H1 (cell line): ENCODE measurements at regions not wholly inside any gene's neighbourhood (a gene's known extent, or its start where the extent isn't known, plus 50 kb on each side); places are given as distances from the start of the nearest gene placed in this dataset.

ENCODE experiments used
- CHD1 ChIP-seq: IDR thresholded peaks from 2 replicates; pipeline ENCODE4 v1.6.1; 2012; ENCODE audit warnings: low read depth, low read length, improper control_type of control experiment
- FOSL1 ChIP-seq: IDR thresholded peaks from 2 replicates; pipeline ENCODE4 v1.6.1; 2011; ENCODE audit warnings: mild to moderate bottlenecking, low read depth, low read length, moderate library complexity; ENCODE audit not compliant: insufficient read depth
- NANOG ChIP-seq: IDR thresholded peaks from 2 replicates; pipeline ENCODE4 v1.6.1; 2011; ENCODE audit warnings: low read length, low read depth, mild to moderate bottlenecking, inconsistent platforms; ENCODE audit not compliant: insufficient read depth, poor library complexity, severe bottlenecking
- POLR2A ChIP-seq, 2 experiments: IDR thresholded peaks; 1 replicate in 1 of 2; 2 replicates in 1 of 2; pipeline ENCODE4 v1.6.1; 2011; ENCODE audit warnings: low read depth in 2 of 2, low read length in 2 of 2, mild to moderate bottlenecking in 2 of 2; ENCODE audit errors: control extremely low read depth in 1 of 2
- SIN3A ChIP-seq, 2 experiments: IDR thresholded peaks in 1 of 2; conservative IDR thresholded peaks in 1 of 2; 2 replicates each; pipeline ENCODE4 v1.6.1; 2011 to 2012; ENCODE audit warnings: low read length in 2 of 2, improper control_type of control experiment in 1 of 2, low read depth in 1 of 2, mild to moderate bottlenecking in 1 of 2
- SP4 ChIP-seq: IDR thresholded peaks from 2 replicates; pipeline ENCODE4 v1.6.1; 2012; ENCODE audit warnings: low read length, inconsistent platforms

GRCh38 chr2:37770797-37771196 is 99.4 kb upstream of the CDC42EP3 start (continued):
- no peak for TF ChIP-seq SIN3A (conservative IDR thresholded peaks at IDR 0.05 in 1 of 2, IDR thresholded peaks at IDR 0.05 in 1 of 2; ENCODE audit: low read depth in 1 of 2, low read length in 2 of 2)
- no peak for TF ChIP-seq POLR2A (IDR thresholded peaks at IDR 0.05; ENCODE audit: control extremely low read depth in 1 of 2, low read depth in 2 of 2, low read length in 2 of 2)
- no peak for TF ChIP-seq FOSL1
- no peak for TF ChIP-seq CHD1
- TF ChIP-seq NANOG, result no peak
- TF ChIP-seq SP4, result no peak
